ENCODE measurements at regions not wholly inside any gene's neighbourhood (a gene's known extent, or its start where the extent isn't known, plus 50 kb on each side); places are given as distances from the start of the nearest gene placed in this dataset.

DNA sequence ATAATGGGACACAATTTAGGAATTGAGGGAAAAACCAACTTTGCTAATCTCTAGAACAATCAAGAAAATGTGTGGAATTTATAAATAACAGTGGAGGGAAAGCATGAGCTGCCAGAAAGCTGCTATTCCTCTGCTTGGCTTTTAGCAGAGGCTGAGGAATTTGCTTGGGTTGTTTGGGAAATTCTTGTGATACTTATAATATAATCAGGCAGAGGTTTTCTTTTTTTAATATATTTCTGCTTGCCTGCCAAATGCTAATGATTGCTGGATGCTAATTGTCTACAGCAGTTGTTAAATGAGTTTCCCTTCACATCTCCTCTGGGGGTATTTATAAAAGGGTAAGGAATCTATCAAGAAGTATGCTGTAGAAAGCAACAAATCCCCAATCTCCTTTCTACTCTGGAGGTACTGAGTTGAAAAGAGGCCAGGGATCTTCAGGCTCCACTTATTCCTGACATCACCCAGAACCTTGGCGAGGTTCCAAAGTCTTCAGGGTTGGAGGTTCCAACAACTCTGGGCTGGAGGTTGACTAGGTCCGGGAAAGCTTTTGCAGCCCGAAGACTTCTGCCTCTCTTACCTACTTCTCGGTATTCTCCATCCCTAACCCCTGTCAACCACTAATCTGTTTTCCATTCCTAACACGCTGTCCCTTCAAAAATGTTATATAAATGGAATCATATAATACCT is 60.4 kb upstream of the TMED7 start:
- TF ChIP-seq ELF1 (IDR thresholded peaks at IDR 0.05) (no peak), SMC3 (IDR thresholded peaks at IDR 0.05; ENCODE audit: low read depth, low read length) (no peak), EZH2phosphoT487 (IDR thresholded peaks at IDR 0.05; ENCODE audit: borderline replicate concordance, low read depth) (no peak), GABPA (IDR thresholded peaks at IDR 0.05; ENCODE audit: low read depth) (no peak), POLR2AphosphoS5 (IDR thresholded peaks at IDR 0.05; ENCODE audit: low read depth, low read length) (no peak), CHD2 (IDR thresholded peaks at IDR 0.05; ENCODE audit: low read length, partially characterized antibody) (no peak)
- TF ChIP-seq, protein P1, sequence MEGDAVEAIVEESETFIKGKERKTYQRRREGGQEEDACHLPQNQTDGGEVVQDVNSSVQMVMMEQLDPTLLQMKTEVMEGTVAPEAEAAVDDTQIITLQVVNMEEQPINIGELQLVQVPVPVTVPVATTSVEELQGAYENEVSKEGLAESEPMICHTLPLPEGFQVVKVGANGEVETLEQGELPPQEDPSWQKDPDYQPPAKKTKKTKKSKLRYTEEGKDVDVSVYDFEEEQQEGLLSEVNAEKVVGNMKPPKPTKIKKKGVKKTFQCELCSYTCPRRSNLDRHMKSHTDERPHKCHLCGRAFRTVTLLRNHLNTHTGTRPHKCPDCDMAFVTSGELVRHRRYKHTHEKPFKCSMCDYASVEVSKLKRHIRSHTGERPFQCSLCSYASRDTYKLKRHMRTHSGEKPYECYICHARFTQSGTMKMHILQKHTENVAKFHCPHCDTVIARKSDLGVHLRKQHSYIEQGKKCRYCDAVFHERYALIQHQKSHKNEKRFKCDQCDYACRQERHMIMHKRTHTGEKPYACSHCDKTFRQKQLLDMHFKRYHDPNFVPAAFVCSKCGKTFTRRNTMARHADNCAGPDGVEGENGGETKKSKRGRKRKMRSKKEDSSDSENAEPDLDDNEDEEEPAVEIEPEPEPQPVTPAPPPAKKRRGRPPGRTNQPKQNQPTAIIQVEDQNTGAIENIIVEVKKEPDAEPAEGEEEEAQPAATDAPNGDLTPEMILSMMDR (IDR thresholded peaks at IDR 0.05), result no peak
- TF ChIP-seq, protein P2, sequence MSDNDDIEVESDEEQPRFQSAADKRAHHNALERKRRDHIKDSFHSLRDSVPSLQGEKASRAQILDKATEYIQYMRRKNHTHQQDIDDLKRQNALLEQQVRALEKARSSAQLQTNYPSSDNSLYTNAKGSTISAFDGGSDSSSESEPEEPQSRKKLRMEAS (IDR thresholded peaks at IDR 0.05; ENCODE audit: low read depth), result no peak
